Inferior parietal cortex (tissue), 1 donor: ENCODE measurements at regions not wholly inside any gene's neighbourhood (a gene's known extent, or its start where the extent isn't known, plus 50 kb on each side); places are given as distances from the start of the nearest gene placed in this dataset.
"Not testable (repeated sequence)": the region's sequence is repeated elsewhere in the genome, so short reads cannot be mapped to it uniquely, and the experiment has no call there.

Source experiments
- DNase-seq: peaks from one replicate; pipeline ENCODE4 v3.0.0-alpha.2; 2016; ENCODE audit errors: extremely low spot score

DNA sequence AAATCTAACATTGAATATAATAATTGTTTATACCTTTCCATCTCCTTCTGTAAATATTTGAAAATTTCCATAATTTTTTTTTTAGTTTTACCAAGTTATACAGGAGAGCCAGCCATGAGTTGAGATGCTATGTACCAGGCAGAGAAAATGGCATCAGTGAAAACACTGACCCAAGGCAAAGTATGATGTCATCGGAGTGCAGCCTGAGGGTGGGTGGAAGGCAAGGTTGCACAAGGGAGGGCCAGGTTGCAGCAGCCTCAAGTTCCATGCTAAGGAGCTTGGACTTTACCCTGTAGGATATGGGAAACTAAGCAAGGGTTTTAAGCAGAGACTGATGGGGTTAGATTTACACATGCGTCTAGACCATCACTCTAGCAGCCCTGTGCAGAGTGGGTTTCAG, 441.1 kb downstream of the BCAT1 start:
- DNase-seq: no peak

DNA sequence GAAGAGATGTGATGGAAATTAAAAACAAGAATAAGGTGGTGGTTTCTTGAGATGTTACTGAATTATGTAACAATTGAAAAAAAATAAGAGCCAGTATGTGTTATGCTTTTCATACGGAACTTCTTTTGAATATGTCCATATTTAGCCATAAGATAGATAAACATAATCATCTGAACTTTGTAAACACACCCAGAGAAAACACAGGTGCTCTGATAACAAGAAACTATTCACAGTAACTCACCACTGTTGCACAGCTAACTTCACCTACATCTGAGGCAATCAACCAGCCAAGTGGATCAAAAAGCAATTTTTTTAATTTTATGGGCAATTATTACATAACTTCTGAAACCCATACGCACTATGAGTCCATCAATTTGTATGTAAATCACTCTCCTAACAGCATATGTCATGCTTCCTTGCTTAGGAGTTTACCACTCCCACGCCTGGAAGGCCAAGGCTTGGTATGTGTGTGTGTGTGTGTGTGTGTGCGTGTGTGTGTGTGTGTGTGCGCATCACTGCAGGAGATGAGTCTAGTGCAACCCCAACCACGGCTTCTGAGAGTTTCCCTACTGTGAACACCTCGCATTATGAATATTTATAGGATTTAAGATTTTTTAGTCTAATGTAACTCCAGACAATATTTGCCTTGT, 443.4 kb downstream of the BCAT1 start:
- no peak for DNase-seq

DNA sequence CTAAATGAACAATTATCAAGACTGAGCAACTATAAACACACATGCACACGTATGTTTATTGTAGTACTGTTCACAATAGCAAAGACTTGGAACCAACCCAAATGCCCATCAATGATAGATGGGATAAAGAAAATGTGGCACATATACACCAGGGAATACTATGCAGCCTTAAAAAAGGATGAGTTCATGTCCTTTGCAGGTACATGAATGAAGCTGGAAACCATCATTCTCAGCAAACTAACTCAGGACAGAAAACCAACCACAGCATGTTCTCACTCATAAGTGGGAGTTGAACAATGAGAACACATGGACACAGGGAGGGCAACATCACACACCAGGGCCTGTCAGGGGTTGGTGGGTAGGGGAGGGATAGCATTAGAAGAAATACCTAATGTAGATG, 445.4 kb downstream of the BCAT1 start:
- not testable (repeated sequence) for DNase-seq

GRCh38 chr12:24500831-24501230, 448.1 kb downstream of the BCAT1 start:
- DNase-seq: no peak

DNA sequence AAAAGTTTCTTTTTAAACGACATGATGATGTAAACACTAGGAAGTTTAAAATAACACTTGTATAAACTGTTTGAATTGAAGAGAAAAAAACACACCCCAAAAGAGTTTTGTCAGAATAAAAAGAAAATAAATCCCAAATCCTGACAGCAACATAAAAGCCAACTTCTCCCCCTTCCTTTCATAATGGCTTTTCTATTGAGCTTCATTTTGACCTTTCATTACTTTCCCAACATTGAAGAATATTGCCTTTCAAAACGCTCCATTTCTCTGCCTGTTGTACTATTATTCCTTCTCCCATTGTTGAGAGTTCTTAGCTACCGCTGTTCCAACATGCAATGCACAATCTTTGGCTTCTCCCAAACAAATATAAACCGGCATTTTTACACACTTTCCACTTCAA, 448.5 kb downstream of the BCAT1 start:
- no peak for DNase-seq

DNA sequence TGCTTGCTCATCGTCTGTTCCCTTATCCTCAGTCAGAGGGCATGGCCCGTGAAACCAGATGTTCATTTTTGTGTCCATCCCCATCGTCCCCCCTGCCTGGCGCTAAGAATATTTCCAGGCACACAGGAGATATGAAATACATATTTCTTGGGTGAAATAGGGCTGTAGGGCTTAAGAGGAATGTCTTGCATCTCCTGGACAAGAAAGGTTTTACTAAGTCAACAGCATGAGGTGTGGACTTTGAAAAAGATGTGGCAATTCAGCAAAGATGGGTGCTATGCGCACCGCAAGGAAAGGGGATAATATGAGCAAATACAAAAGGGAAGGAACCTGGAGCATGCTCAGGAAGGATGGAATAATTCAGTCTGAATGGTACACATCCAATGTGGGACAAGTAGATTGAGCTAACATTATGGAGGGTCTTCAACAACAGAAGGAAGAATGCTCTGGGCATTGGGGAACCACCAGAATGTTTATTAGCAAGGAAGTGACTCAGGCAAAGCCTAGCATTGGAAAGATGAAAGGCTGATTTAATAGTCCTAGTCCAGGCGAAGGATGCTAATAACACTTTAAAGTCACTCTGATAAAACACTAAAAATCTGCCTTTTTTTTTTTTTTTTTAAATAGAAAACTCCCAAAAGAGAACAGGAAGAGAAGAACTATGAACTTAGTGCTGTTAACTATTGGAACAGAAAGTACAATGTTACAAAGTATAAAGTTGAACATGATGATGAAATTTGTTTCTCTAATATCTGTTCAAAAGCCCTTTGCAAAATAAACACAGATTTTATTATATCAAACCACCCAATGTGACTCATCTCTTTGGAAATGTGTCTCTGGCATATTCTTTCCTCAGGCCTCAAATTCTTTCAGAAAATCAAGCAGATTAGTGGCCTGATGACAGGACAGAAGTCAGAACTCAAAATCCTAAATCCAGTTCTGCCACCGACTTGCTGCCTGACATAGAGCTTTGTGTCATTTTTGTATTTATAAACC, 449.5 kb downstream of the BCAT1 start:
- no peak for DNase-seq

DNA sequence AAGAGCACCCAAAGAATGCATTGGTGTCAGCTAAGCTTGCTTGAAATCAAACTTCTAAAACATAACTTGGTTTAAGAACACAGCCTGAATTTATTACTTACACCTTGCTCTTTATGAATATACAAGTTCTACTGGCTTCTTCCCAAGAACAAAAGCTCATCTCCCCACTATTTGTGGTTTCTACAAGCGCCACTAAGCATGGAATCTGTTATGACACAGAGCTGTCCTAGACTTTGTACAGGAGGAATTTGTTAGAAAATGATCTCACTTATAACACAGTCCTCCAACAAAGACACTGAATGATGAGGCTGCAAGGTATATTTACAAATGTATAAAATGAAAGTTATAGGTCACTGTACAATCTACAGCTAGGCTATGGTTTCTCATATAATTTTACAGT, 452.1 kb downstream of the BCAT1 start:
- no peak for DNase-seq

DNA sequence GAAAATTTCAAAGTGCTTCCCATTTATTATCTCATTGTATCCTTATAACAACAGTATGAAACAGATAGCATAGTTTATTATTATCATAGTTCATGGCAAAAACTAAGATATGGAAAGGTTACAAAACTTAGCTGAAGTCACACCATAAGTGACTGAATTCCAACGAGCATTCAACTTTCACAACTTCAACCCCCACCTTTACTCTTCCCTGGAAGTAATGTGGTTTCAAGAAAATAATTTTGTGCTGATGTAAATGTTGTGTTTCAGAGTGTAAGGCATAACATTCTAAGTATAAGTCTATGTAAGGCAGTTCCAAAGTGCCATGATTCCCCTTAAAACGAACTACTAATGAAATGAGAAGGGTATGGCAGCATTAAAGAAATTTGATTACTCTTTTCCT, 454.5 kb downstream of the BCAT1 start:
- DNase-seq: no peak

DNA sequence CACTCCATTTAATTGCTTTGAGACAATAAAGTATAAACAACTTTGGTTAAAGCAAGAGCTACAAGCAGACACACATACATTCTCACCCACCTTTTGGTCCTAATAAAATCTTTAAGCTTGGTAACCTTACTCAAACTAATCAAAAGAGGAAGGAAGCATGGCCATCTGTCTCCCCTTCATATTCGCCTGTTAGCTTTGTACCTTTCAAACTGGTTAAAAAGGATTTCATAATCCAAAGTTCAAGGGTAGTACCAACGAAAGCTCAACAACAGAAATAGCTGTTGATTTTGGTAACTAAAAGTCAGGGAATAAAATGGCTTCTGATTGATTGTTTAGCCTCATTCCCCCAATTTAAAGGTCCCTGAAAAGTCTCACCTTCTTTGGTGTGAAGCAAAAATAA, 456.9 kb downstream of the BCAT1 start:
- no peak for DNase-seq

DNA sequence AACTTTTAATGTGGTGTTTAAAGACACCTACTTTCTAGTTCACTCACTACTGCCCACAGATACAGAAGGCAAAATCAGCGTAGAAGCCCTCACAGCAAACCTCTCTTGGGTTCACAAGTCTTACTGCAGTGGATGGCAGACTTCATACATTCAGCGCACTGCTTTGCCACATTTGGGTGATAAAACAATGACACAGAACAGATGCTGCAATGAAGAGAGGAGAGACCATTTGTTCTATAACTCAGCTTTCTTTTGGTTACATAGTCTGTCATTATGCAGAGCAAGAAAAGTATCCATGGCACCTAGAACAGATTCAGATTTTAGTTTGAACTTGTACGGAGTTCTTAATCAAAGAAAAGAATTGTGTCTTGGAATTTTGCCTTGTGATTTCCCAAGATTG, 459.0 kb downstream of the BCAT1 start:
- peak; percentile 33 for DNase-seq

- no peak for DNase-seq
Measured at GRCh38 chr12:24488906-24489619, 459.8 kb downstream of the BCAT1 start.

GRCh38 chr12:24488091-24488596, 460.8 kb downstream of the BCAT1 start:
- no peak for DNase-seq

- DNase-seq: no peak
Measured at GRCh38 chr12:24487606-24488005, 461.3 kb downstream of the BCAT1 start.

- DNase-seq: no peak
Measured at GRCh38 chr12:24483732-24484131, 465.2 kb downstream of the BCAT1 start.

- DNase-seq: no peak
Measured at GRCh38 chr12:24482882-24483604, 465.9 kb downstream of the BCAT1 start.

DNA sequence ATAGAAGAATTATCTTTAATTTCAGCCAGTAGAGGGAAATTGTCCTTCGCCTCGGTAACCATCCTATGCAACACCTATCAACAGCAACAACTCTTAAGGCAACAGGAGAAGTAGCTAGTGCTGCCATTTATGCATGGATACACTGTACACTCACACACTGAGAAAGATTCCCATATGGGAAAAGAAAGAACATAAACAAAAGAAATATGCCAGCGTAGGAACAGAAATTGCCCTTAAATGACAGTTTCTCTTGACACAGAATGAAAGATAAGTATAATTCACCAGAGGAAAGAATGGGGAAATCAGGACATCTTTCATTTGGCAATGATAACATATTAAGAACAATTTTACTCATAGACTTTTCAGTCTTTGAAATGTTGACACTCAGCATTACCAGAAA, 466.9 kb downstream of the BCAT1 start:
- DNase-seq: no peak

GRCh38 chr12:24480766-24481449, 468.0 kb downstream of the BCAT1 start:
- DNase-seq: no peak

DNA sequence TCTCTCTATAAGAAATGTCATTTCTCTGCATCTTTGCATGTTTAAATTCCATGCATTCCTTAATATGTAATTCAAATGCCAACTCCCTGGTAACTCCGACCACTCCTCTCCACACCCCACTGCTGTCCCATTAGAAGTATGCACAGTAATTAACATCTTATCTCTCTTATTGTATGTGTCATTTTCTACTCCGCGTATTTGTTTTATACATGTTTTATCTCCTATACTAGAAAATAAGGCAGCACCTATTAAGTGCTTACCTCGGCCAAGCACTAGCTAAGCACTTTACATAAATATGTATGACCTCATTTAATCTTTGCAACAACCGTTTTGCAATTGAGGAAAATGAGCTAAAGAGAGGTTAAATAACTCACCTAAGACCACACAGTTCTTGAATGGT, 469.8 kb downstream of the BCAT1 start:
- DNase-seq: no peak

DNA sequence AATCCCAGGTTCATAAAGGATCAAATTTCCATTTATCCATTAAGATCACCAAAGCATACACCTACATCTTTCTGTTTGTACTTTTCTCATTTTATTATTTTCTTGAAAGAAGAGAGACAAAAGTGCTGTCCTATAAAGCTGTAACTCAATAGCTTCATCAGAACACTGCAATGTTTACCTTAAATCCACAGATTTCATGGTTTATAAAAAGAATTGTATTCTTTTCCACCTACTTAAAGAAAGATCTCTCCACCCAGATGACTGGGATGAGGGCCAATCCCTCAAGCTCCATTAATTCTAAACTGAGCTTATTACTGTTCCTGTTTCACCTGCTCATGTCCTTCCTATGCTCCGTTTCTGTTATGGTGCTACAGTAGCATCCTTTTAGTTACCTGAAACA, 470.6 kb downstream of the BCAT1 start:
- DNase-seq: no peak

- no peak for DNase-seq
Measured at GRCh38 chr12:24476310-24476709, 472.6 kb downstream of the BCAT1 start.

DNA sequence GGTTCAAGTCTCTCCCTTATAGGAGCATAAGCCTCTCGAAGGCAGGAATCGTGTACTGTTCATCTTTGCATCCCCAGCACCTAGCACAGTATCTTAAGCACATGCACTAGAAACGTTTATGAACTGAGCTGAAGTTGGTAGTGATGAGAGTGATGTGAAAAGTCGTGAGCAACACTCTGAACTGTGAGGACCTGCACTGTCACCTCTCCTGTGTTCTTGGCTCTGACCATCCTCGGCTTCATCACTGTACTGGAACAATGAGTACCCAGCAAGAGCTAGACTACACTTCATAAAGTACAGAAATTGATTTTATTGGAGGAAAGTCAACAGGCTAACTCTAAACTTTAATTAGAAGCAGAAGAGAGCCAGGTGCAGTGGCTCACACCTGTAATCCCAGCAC, 473.6 kb downstream of the BCAT1 start:
- no peak for DNase-seq
